Stimulated activated CD8-positive, alpha-beta memory T cell treated with anti-CD3 and anti-CD28 coated beads, Interleukin-15, amount 100 ng/mL, for 1 hour (primary cell): ENCODE measurements at regions not wholly inside any gene's neighbourhood (a gene's known extent, or its start where the extent isn't known, plus 50 kb on each side); places are given as distances from the start of the nearest gene placed in this dataset.

Source experiments
- DNase-seq: peaks from one replicate; pipeline ENCODE4 v3.0.0-alpha.2; 2020; ENCODE audit warnings: low read depth

- no peak for DNase-seq
Observed at GRCh38 chr11:16685914-16686313, 52.5 kb upstream of the C11orf58 start.

- DNase-seq = no peak
Observed at GRCh38 chr11:16678466-16679116, 59.9 kb upstream of the C11orf58 start.

GRCh38 chr11:16669799-16670415, 68.5 kb upstream of the C11orf58 start:
- DNase-seq = no peak

- no peak for DNase-seq
Observed at GRCh38 chr11:16632295-16633200, 105.9 kb upstream of the C11orf58 start.

- no peak for DNase-seq
Observed at GRCh38 chr11:16630651-16631050, 107.8 kb upstream of the C11orf58 start.

- DNase-seq = no peak
Observed at GRCh38 chr11:16618431-16618830, 120.0 kb upstream of the C11orf58 start.

- no peak for DNase-seq
Observed at GRCh38 chr11:16615480-16615879, 123.0 kb upstream of the C11orf58 start.

GRCh38 chr11:16613512-16614381, 124.7 kb upstream of the C11orf58 start:
- DNase-seq = peak; percentile 36

GRCh38 chr11:16613262-16613511, 125.3 kb upstream of the C11orf58 start:
- DNase-seq = no peak

- DNase-seq = no peak
Observed at GRCh38 chr11:16612566-16613261, 125.7 kb upstream of the C11orf58 start.

GRCh38 chr11:16611926-16612565, 126.4 kb upstream of the C11orf58 start:
- no peak for DNase-seq

- DNase-seq = no peak
Observed at GRCh38 chr11:16611401-16611921, 127.0 kb upstream of the C11orf58 start.

GRCh38 chr11:16610738-16611388, 127.6 kb upstream of the C11orf58 start:
- DNase-seq = no peak

- DNase-seq = no peak
Observed at GRCh38 chr11:16610213-16610737, 128.2 kb upstream of the C11orf58 start.

GRCh38 chr11:16609769-16610168, 128.7 kb upstream of the C11orf58 start:
- no peak for DNase-seq

GRCh38 chr11:16607675-16608644, 130.5 kb upstream of the C11orf58 start:
- DNase-seq = no peak

GRCh38 chr11:16606784-16607674, 131.4 kb upstream of the C11orf58 start:
- no peak for DNase-seq
